Fibroblast of the aortic adventitia (primary cell): ENCODE measurements at regions not wholly inside any gene's neighbourhood (a gene's known extent, or its start where the extent isn't known, plus 50 kb on each side); places are given as distances from the start of the nearest gene placed in this dataset.

Experiments
- DNase-seq: peaks from one replicate; pipeline ENCODE4 v3.0.0-alpha.2; 2010; ENCODE audit warnings: low read depth
- H3K4me3 ChIP-seq: 2 replicates; pipeline ENCODE4 v1.5.1; 2011; ENCODE audit warnings: low read depth, mild to moderate bottlenecking, control low read depth, low read length, moderate library complexity
- TF ChIP-seq, protein P1 (sequence below): IDR thresholded peaks from 2 replicates; pipeline ENCODE4 v1.5.1; 2011; ENCODE audit warnings: mild to moderate bottlenecking, low read length, control low read depth, inconsistent platforms; ENCODE audit not compliant: insufficient read depth

GRCh38 chr9:16126042-16126441 lies 573.2 kb downstream of the CCDC171 start:
- TF ChIP-seq, protein P1, sequence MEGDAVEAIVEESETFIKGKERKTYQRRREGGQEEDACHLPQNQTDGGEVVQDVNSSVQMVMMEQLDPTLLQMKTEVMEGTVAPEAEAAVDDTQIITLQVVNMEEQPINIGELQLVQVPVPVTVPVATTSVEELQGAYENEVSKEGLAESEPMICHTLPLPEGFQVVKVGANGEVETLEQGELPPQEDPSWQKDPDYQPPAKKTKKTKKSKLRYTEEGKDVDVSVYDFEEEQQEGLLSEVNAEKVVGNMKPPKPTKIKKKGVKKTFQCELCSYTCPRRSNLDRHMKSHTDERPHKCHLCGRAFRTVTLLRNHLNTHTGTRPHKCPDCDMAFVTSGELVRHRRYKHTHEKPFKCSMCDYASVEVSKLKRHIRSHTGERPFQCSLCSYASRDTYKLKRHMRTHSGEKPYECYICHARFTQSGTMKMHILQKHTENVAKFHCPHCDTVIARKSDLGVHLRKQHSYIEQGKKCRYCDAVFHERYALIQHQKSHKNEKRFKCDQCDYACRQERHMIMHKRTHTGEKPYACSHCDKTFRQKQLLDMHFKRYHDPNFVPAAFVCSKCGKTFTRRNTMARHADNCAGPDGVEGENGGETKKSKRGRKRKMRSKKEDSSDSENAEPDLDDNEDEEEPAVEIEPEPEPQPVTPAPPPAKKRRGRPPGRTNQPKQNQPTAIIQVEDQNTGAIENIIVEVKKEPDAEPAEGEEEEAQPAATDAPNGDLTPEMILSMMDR: no peak
- H3K4me3 ChIP-seq: no peak overlapping the region
- DNase-seq: peak; percentile 72

DNA sequence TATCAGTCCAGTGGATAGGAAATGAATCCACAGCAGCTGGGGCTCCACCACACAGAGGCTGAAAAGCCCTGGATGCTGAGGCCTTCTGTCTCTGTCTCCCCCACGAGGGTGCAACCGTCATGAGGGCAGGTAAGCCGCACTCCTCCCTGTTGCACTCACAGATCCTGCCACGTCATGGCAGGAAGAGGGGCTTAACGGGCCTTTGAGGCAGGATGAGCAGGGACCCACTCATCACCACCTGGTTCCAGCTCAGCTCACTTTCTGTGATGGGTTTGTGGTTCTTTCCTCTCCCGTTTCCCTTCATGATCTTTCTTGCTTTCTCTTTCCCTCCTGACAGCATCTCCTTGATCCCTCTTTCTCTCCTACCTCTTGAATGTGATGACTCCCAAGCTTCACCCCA lies 575.2 kb downstream of the CCDC171 start:
- TF ChIP-seq, protein P1: no peak
- no peak for DNase-seq

DNA sequence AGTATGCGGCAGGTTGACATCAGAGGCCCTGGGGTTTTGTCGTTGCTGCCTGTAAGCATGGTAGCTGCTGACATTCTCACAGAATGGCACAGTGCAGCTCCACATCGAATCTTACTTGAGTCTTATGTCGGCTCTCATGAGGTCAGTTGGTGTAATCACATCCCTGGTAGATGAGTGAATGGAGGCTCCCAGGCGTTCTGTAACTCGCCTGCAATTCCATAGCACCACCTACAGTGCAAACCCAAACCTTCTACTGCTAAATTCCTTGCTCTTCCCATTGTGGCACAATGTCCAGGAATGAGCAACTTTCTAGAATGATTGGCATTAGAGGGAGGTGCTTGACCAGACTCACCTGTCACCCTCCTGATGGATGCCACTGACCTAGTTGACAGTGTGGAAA lies 578.4 kb downstream of the CCDC171 start:
- no peak overlapping the region for H3K4me3 ChIP-seq
- DNase-seq: peak; percentile 22
- TF ChIP-seq, protein P1: peak; percentile 2

More for the DNA sequence above, 575.2 kb downstream of the CCDC171 start:
- H3K4me3 ChIP-seq: no peak overlapping the region

DNA sequence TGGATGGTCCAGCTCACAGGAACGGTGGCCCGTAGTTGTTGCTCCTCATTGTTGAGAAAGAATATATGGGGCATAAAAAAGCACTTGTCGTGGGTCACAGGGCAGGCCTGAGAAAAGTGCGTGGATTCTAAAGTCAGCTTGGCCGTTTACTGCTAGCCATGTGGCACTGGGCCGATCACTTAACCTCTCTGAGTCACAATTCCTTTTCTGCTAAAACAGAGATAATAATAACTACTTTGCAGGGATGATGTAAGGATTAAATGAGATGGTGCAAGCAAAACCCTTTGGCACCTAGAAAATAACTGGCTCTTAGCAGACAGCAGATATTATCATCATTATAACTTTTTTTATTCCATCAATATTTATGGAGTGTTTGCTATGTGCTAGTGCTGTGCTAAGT lies 579.7 kb downstream of the CCDC171 start:
- DNase-seq: peak; percentile 67
- TF ChIP-seq, protein P1: no peak
- H3K4me3 ChIP-seq: no peak overlapping the region

DNA sequence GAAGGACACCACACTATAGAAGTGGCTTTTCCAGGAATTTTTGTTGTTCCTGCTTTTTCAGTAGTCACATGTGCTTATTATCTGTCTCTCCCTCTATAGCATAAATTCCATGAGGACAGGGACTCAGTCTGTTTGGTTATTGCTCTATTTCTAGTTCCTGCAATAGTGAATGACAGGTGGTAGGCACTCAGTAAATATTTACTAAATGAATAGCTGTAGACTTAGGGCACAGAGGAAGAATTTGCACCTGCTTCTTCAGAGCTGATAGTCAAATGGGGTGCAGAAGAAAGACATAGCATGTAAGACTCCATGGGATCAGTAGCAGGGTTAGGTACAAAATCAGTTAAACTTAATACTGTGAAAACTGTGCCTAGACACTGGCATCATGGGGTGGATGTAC lies 580.2 kb downstream of the CCDC171 start:
- TF ChIP-seq, protein P1: no peak
- no peak overlapping the region for H3K4me3 ChIP-seq
- no peak for DNase-seq

DNA sequence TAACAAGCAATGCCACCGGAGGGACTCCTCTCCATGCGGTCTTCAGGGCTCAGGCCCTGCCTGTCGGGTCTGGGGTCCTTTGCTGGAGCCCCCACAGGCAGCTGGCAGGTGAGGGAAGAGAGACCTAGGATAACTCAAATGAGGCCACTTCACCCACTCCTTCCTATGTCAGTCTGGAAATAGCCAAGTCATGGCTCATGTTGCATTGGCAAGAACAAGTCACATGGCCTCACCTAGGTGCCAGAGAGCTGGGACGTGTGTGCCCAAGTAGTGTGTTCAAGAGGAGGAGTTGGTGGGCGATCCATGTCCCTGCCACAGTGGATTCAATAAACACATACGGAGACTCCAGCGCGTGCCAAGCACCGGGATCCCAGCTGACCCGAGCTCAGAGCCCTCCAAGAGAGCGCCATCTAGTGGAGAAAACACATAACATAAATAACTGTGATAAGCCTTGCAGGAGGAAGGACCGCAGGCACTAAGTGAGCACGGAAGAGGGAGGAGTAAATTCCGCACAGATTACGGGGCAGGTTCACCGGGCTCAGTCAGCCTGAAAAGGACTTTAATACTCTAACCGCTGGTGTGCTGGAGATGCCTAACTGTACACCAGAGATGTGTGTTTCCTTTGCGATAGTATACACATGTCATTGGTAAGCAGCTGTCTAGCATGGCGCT lies 580.8 kb downstream of the CCDC171 start:
- no peak overlapping the region for H3K4me3 ChIP-seq
- peak; percentile 35 for DNase-seq
- TF ChIP-seq, protein P1: peak; percentile 37

- DNase-seq: no peak
- TF ChIP-seq, protein P1: no peak
- no peak overlapping the region for H3K4me3 ChIP-seq
These were observed 581.5 kb downstream of the CCDC171 start for GRCh38 chr9:16134351-16134750.
